ENCODE measurements at regions not wholly inside any gene's neighbourhood (a gene's known extent, or its start where the extent isn't known, plus 50 kb on each side); places are given as distances from the start of the nearest gene placed in this dataset.

GRCh38 chr3:13134166-13134878 lies 61.1 kb upstream of the IQSEC1 start:
- no peak for TF ChIP-seq EZH2phosphoT487 (IDR thresholded peaks at IDR 0.05; ENCODE audit: low read depth)
- TF ChIP-seq CTCF (IDR thresholded peaks at IDR 0.05; ENCODE audit: low read depth, low read length) = no peak
